Effector memory CD4-positive, alpha-beta T cell (primary cell): ENCODE measurements at regions not wholly inside any gene's neighbourhood (a gene's known extent, or its start where the extent isn't known, plus 50 kb on each side); places are given as distances from the start of the nearest gene placed in this dataset.

Experiments used
- DNase-seq, 3 donors: peaks; one replicate each; pipeline ENCODE4 v3.0.0-alpha.2; 2020
- H3K27ac ChIP-seq: 2 replicates; pipeline ENCODE4 v1.7.0; 2013; ENCODE audit warnings: mild to moderate bottlenecking, low read length, moderate library complexity; ENCODE audit not compliant: insufficient read depth, poor library complexity, severe bottlenecking
- H3K27me3 ChIP-seq: replicated peaks from 2 replicates; pipeline ENCODE4 v1.7.0; 2013; ENCODE audit warnings: mild to moderate bottlenecking, low read length; ENCODE audit not compliant: insufficient read depth, control insufficient read depth, poor library complexity, severe bottlenecking
- H3K36me3 ChIP-seq: 2 replicates; pipeline ENCODE4 v1.7.0; 2013; ENCODE audit warnings: mild to moderate bottlenecking, low read length, moderate library complexity; ENCODE audit not compliant: control insufficient read depth, insufficient read depth
- H3K4me1 ChIP-seq: 2 replicates; pipeline ENCODE4 v1.7.0; 2013; ENCODE audit warnings: low read length, mild to moderate bottlenecking; ENCODE audit not compliant: control insufficient read depth, insufficient read depth, poor library complexity, severe bottlenecking
- H3K4me3 ChIP-seq: 2 replicates; pipeline ENCODE4 v1.7.0; 2013; ENCODE audit warnings: low read length, low read depth, mild to moderate bottlenecking; ENCODE audit not compliant: insufficient read depth, poor library complexity, severe bottlenecking
- H3K9me3 ChIP-seq: 2 replicates; pipeline ENCODE4 v1.7.0; 2013; ENCODE audit warnings: mild to moderate bottlenecking, low read length, moderate library complexity; ENCODE audit not compliant: control insufficient read depth

DNA sequence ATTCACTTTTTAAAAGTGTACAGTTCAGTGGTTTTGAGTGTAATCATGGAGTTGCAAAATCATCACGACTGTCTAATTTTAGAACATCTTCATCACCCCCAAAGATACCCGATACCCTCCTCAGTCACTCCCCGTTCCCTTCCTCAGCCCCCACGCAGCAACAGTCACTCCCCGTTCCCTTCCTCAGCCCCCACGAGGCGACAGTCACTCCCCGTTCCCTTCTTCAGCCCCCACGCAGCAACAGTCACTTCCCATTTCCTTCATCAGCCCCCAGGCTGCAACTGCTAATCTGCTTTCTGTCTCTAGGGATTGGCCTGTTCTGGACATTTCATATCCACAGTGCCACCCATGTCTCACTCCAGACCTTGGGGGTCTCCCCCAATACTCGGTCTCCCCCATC lies 161.6 kb upstream of the PPP2R2D start:
- DNase-seq: no peak

DNA sequence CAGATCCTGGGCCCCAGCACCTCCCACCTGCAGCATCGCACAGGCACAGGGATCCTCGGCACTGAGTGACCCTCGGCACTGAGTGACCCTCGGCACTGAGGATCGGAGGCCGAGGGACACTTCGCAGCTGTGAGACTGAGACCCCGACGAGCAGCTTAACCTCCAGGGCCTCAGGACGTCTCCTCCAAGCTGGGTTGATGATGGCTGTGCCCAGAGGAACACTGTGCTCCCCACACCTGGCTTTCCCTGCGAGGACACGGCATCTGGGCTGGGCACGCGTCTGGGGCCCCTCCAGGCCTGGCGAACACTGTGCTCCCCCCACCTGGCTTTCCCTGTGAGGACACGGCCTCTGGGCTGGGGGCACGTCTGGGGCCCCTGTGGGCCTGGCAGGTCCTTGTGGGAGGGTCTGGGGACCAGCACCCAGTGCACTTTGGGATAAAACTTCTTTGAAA lies 158.3 kb upstream of the PPP2R2D start:
- H3K9me3 ChIP-seq: no peaks in the 10 kb centered on the region
- H3K27me3 ChIP-seq: peaks cover 10% of the 10 kb centered on the region
- no peaks in the 10 kb centered on the region for H3K4me1 ChIP-seq
- no peak overlapping the region for H3K27ac ChIP-seq
- DNase-seq: no peak
- H3K36me3 ChIP-seq: no peaks in the 10 kb centered on the region
- H3K4me3 ChIP-seq: no peak overlapping the region

More for the DNA sequence above, 161.6 kb upstream of the PPP2R2D start:
- Histone ChIP-seq H3K27me3 (peaks cover 10% of the 10 kb centered on the region), H3K4me1 (no peaks in the 10 kb centered on the region), H3K27ac (no peak overlapping the region), H3K36me3 (no peaks in the 10 kb centered on the region), H3K9me3 (no peaks in the 10 kb centered on the region), H3K4me3 (no peak overlapping the region)

- H3K9me3 ChIP-seq: no peaks in the 10 kb centered on the region
- no peak for DNase-seq
- H3K27ac ChIP-seq: no peak overlapping the region
- H3K4me3 ChIP-seq: no peak overlapping the region
- peaks cover 10% of the 10 kb centered on the region for H3K27me3 ChIP-seq
- no peaks in the 10 kb centered on the region for H3K36me3 ChIP-seq
- no peaks in the 10 kb centered on the region for H3K4me1 ChIP-seq
Observed at GRCh38 chr10:131743190-131744151, 157.3 kb upstream of the PPP2R2D start.

- no peaks in the 10 kb centered on the region for H3K36me3 ChIP-seq
- H3K27me3 ChIP-seq: peaks cover 10% of the 10 kb centered on the region
- H3K4me1 ChIP-seq: no peaks in the 10 kb centered on the region
- H3K27ac ChIP-seq: no peak overlapping the region
- no peaks in the 10 kb centered on the region for H3K9me3 ChIP-seq
- DNase-seq: no peak
- H3K4me3 ChIP-seq: no peak overlapping the region
Observed at GRCh38 chr10:131744346-131744745, 156.5 kb upstream of the PPP2R2D start.

DNA sequence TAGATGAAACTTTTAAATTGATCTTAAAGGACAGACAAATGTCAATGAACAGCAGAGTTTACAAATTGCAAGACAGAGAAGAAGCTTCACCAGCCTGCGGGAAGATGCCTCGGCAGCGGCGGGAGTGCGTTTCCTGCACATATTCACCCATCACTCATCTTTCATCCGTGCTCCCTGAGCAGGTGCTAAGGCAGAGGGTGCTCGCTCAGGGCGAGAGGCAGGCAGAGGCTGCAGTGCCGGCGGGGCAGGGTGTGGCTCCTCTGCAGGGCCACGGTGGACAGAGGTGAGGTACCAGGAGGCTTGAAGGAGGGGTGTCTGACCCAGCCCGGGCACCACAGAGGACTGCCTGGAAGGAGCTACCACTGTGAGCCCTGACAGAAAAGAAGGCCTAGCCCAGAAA lies 155.2 kb upstream of the PPP2R2D start:
- H3K9me3 ChIP-seq: no peaks in the 10 kb centered on the region
- no peak for DNase-seq
- H3K27me3 ChIP-seq: peaks cover 10% of the 10 kb centered on the region

GRCh38 chr10:131746241-131746711 lies 154.5 kb upstream of the PPP2R2D start:
- H3K36me3 ChIP-seq: no peaks in the 10 kb centered on the region
- H3K27me3 ChIP-seq: peaks cover 10% of the 10 kb centered on the region
- no peaks in the 10 kb centered on the region for H3K4me1 ChIP-seq
- DNase-seq: no peak
- no peaks in the 10 kb centered on the region for H3K9me3 ChIP-seq
- no peak overlapping the region for H3K27ac ChIP-seq
- H3K4me3 ChIP-seq: no peak overlapping the region

More for the DNA sequence above, 155.2 kb upstream of the PPP2R2D start:
- H3K4me3 ChIP-seq: no peak overlapping the region
- H3K36me3 ChIP-seq: no peaks in the 10 kb centered on the region
- H3K4me1 ChIP-seq: no peaks in the 10 kb centered on the region
- H3K27ac ChIP-seq: no peak overlapping the region

- Histone ChIP-seq H3K36me3 (no peaks in the 10 kb centered on the region), H3K27me3 (peaks cover 10% of the 10 kb centered on the region), H3K27ac (no peak overlapping the region), H3K4me1 (no peaks in the 10 kb centered on the region), H3K9me3 (no peaks in the 10 kb centered on the region), H3K4me3 (no peak overlapping the region)
- no peak for DNase-seq
Observed at GRCh38 chr10:131746785-131747184, 154.0 kb upstream of the PPP2R2D start.

DNA sequence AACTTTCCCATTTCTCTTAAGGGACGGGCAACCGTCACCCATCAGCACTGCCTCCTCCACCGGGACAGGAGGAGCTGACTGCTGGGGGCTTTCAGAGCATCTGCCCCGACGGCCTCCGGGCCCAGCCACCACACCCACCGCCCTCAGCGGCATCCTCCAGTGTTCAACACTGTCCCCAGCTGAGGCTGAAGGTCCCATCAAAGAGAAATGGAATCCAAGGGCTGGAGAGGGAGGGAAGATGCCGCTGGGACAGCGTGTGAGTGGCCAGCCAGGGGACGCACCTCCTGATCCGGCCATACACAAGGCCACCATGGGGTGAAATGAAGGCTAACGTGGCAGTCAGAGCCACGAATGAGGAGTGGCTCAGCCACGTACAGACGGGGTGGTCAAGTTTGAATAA lies 153.6 kb upstream of the PPP2R2D start:
- H3K4me1 ChIP-seq: no peaks in the 10 kb centered on the region
- H3K4me3 ChIP-seq: no peak overlapping the region
- H3K27ac ChIP-seq: no peak overlapping the region
- no peaks in the 10 kb centered on the region for H3K9me3 ChIP-seq
- no peak for DNase-seq
- no peaks in the 10 kb centered on the region for H3K36me3 ChIP-seq
- peaks cover 10% of the 10 kb centered on the region for H3K27me3 ChIP-seq

DNA sequence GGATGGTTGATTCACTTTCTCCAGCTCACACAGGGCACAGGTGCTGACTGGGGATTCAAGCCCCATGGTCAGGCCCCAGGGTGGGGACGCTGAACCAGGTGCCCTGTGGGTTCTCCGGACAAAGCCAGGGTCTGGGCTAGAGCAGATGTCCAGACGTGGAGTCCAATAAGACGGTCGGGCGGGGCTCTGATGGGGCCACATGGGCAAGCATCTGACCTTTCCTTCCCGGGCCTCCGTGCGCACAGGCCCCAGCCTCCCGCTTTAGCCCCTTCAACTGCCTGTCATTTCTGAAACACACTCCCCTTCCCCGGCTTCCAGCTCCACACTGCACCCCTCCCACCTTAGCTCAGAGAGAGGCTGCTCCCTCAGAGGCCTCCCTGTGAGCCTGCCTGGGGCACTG lies 153.0 kb upstream of the PPP2R2D start:
- Histone ChIP-seq H3K4me3 (no peak overlapping the region), H3K27me3 (peaks cover 10% of the 10 kb centered on the region), H3K9me3 (no peaks in the 10 kb centered on the region), H3K36me3 (no peaks in the 10 kb centered on the region), H3K27ac (no peak overlapping the region), H3K4me1 (no peaks in the 10 kb centered on the region)
- DNase-seq: no peak

DNA sequence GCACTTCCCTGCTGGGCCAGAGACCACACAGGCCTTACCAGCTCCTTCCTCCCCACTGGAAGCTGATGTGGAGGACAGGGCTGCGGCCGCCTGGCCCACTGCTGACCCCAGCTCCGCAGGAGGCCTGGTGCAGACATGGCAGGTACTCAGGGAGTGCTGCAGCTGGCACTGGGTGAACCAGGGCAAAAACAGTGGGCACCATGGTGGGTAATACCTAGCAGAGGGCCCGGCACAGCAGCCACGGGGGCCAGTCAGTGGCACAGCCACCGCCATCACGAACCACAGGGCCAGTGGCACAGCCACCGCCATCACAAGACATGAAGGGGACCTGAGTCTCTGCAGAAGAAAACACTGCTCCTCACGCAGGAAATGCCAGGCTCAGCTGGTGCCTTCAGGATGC lies 152.6 kb upstream of the PPP2R2D start:
- Histone ChIP-seq H3K27ac (no peak overlapping the region), H3K36me3 (no peaks in the 10 kb centered on the region), H3K9me3 (no peaks in the 10 kb centered on the region), H3K27me3 (peaks cover 7% of the 10 kb centered on the region), H3K4me1 (no peaks in the 10 kb centered on the region), H3K4me3 (no peak overlapping the region)
- DNase-seq: no peak
